Daoy (cell line): ENCODE measurements at regions not wholly inside any gene's neighbourhood (a gene's known extent, or its start where the extent isn't known, plus 50 kb on each side); places are given as distances from the start of the nearest gene placed in this dataset.

Experiments used
- DNase-seq: peaks from one replicate; pipeline ENCODE4 v3.0.0-alpha.2; 2015; ENCODE audit warnings: low read depth

DNA sequence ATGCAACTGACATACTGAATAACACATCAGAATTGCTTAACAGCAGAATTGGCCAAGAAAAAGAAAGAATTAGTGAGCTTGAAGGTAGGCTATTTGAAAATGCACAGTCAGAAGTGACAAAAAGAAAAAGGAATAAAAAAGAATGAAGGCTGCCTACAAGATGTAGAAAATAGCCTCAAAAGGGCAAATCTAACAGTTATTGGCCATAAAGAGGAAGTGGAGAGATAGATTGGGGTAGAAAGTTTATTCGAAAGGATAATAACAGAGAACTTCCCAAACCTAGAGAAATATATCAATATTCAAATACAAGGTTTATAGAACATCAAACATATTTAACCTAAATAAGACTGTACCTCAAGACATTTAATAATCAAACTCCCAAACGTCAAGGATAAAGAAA, 67.5 kb downstream of the ATP6V1G3 start:
- DNase-seq: no peak

DNA sequence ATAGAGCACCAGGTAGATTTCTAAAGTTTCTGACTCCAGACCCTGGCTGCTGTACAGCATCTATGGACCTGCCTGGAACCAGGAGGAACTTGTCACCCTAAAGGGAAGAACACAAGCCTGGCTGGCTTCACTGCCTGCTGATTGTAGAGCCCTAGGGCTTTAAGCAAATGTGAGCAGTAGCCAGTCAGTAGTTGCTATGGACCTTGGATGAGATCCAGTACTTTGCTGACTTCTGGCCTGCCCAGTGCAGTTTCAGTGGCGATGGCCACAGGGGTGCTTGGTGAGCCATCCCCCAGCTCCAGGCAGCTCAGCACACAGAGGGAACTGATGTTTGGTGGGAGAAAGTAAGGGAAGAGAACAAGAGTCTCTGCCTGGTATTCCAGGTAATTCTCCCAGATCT, 68.4 kb downstream of the ATP6V1G3 start:
- DNase-seq: no peak

DNA sequence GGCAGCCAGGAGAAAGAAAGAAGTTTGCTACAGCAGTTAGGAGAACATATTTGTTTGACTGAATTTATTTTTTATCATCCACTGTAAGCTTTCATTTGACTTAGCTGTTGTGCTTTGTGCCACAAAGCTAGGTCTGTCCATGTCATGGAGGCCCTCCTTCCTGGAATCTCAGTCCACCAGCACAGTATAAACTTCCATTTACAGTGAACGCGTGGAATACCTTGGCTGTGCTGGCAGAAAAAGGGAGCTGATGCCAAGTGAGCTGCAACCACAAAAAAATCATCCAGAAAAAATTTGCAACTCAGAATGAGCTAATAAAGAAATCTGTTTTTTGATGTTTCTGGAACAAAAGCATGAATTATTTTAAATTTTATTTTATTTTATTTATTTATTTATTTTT, 72.6 kb downstream of the ATP6V1G3 start:
- DNase-seq: no peak

DNA sequence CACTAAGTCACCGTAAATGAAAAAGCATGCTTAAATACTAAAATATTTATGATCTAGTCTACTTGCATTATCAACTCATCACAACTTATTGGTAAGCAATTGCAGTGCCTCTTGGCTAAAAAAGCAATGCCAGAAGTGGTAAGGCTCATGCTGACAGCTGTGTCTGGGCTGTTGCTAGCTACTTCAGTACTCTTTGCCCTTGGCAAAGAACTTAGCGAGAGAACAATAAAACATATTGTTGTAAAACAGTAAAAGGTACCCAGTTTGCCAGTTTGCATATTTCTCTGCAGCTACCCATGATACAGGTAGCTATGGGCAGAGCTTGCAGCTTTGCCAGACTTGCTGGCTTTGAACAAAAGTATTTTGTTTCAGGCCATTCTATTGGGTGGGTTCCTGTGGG, 73.1 kb downstream of the ATP6V1G3 start:
- DNase-seq: no peak

DNA sequence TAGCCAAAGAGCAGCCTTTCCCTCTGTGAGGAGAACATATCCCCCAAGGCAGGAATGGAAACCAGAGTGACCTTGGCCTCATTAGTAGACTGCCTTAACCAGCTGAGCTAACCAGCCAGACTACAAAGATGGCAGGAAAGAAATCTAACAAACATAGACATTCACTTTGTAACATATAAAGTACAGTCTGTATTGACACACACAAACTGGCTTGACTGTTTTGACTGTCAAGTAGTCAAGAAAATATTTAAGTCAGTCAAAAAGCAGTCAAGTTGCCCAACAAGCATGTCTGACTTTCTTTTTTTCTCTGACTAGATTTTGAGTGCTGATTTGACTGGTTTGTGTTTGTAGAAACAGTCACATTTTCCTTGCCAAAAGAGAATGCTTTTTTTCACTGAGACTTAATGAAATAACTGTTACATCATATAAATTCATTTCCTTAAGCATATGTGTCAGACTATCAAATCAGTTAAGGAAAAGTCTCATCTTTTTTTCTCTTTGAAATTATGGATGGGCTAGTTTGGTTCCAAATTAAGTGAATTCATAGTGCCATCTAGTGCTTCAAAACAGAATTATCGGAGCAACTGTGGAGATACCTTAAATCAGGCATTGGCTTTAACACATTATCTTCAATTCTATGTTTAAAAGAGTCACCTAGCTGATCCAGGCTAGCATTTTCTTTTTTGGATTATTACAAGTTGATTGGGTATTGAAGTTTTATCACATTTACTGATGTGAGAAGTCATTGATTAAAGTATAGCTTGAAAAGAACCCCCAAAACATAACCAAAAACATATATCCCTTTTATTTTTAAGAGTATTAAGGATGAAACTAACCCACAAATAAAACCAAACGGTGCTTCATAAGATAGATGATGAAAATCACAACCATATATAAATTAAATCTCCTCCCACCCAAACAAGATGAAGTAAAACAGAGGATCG, 75.0 kb downstream of the ATP6V1G3 start:
- DNase-seq: peak; percentile 31

DNA sequence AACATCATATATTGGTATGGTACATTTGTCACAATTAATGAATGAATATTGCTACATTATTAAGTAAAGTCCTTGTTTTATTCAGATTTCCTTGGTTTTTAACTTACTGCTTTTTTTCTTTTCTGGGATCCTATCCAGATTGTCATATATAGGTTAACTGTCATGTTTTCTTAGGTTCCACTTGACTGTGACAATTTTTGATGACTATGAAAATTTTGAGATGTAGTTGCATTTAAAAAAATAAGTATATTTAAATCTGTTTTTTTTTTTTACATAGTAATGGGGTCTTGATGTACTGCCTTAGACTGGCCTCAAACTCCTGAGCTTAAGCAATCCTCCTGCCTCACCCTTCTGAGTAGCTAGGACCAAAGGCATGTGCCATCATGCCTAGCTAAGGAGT, 76.8 kb downstream of the ATP6V1G3 start:
- no peak for DNase-seq

DNA sequence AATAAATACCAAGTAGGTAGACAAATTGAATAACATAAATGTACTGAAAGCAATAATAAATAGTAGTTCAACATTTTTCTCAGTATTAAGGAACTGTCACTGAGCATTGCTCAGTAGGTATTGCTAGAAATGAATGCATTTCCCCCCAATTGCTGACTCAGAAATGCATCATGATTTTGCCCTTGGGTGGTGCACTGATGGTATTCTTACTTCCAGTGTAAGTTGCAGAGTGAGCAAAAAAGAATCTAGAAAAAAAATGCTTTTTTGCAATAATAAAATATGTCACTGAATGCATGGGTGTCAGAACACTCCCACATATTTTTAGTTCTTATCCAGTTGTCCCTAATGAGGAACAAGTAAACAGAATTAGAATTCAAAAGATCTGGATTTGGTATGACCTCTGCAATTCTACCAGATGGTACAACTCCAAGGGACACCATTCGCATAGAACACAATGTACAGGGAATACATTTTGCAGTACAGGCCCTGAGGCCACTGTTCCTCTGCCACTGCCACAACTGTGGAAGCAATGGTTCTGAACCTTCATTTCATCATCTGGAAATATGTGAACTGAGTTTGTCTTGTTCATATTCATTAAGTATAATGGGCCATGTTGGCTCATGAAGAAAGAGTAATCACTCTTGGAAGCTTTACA, 78.0 kb downstream of the ATP6V1G3 start:
- DNase-seq: peak; percentile 22

DNA sequence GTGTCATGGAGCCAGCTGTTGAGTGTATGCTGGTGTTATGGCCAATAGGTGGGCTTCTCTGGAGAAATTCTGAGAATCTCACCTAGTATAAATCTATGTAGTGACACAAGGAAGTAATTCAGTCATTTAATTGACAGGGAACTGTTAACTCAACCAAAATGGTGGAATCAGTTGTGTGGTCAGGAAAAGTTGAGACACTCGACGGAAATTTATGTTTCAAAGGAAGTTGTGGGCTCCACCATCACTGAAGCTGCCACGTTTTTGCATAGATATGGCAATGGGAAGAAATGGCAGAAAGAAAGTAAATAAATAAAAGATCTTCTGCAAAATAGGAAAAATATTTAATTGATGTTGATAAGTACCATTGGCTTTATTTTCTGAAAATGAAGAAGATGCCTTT, 84.5 kb downstream of the ATP6V1G3 start:
- no peak for DNase-seq

DNA sequence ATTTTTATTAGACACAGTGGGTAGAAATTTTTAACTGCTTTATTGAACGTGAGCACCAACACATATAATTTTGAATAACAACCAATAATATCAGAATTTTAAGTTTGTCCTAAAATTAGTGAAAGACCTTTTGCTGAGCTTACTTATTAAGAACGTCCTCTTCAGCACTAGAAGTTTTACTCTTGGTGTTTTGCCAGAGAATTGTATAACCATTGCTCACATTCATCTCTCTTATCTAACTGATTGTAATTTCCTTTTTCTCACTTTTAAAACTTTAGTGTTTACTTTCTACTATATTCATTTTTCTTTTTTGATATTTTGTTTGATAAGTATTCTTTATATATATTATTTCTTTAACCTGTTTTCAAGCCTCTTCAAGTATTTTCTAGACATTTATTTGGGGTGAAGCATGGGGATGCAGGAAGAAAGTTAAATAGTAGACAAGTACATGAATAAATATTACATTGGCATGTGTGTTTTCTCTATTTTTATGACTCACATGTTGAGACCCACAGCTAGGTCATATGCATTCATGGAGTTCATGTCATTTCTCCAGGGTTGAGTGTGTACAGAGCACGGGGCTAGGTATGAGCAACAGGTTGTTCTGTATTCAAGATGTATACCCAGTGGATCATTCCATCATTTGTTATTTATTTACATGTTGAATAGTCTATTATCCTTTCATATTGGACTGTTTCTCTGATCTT, 90.6 kb downstream of the ATP6V1G3 start:
- DNase-seq: peak; percentile 7

DNA sequence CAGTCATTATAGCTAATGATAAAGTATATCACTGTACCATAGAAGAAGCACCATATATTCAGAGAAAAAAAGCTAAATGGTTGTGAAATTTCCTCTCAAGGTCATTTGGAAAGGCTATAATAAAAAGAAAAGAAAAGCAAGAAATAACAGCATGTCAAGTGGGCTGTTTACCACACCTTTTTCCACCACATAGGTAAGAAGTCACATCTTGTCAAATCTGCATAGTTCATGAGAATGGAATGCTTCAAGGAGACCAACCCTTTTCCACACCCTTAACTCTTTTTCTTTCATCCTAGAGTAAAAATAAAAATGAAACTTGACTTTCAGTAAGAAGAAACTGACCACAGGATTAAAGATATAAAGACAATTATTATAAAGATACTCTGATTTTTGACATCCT, 91.2 kb downstream of the ATP6V1G3 start:
- DNase-seq: no peak

DNA sequence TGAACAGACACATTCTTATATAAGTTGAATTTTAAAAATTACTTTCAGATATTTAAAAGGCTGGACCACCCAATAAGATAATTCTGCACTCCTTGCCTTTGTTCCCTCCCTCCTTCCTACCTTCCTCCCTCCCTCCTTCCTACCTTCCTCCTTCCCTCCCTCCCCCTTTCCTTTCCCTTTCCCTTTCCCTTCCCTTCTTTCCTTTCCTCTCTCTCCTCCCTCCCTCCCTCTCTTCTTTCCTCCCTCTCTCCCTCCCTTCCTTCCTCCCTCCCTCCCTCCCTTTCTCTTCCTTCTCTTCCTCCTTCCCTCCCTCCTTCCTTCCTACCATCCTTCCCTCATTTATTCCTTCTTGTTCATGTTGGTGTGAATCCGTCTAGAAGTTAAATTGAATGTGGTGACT, 93.0 kb downstream of the ATP6V1G3 start:
- no peak for DNase-seq

DNA sequence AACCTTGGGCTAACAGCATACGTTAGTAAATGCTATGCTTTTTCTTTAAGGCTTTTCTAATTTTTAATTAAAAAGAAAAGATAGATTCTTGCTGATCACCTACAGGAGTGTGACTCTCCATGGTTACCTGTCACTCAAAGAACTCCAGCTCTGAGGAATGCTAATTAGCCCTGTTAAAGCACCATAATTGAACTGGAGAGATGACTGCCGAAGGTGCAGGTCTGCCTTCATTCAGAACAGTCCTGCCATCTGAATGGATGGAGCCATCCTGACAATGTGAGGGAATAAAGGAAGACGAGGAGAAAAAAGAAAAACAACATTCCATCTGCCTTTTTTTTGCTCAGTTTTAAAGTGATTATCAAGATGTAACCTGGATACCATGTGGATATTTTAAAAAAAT, 94.6 kb downstream of the ATP6V1G3 start:
- no peak for DNase-seq

DNA sequence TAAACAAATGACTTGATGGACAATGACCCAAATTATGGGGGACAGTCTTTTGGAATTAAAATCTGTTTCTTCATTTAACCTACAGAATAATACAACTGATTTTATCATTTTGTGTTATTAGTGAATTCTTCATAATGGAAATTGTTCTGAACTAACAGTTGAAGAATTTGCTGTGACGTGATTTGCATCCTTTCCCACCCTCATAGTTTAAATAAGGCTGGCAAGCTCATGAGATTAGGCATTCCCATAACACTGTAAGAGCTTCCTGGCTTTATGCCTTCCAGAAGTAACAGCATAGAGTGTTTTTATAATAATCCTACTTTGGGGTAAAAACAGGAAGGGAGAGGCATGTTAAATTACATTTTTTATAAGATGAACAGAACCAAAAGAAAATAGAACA, 95.7 kb downstream of the ATP6V1G3 start:
- peak; percentile 15 for DNase-seq

DNA sequence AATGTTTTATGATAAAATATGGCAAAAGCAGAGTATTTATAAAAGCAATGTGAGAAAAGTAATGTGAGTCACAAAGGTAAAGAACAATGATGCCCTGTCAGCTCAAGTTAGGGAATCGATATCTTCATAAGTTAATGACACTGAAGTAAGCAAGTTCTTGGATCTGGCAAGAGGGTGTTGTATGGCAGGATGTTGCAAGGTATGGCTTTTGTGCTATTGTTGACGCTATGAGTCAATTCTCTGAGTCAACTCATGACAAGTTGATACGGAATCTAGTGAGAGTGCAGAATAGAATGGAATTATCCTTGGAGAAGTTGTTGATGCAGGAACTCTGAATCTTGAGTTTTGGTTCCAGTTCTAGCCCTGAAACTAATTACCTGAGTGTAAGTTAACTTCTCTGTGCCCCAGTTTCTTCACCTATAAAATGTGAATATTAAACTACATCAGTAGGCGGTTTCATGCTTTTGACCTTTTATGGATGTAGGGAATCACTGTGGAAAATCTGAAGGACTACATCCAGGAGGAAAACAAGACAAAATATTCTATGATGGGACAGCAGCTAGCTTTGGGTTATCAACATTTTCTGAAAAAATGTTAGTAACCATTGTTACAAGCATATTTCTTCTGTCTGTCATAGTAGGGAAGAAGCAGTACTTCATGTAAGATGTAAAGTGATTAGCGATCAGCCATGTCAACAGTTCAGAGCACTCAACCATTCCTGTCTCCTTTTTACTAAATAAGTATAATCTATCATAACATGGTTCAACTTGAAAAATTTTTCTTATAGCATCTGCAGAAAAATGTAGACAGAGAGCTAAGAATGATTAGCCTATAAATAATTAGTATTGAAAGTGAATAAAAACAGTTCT, 96.9 kb downstream of the ATP6V1G3 start:
- DNase-seq: peak; percentile 90

DNA sequence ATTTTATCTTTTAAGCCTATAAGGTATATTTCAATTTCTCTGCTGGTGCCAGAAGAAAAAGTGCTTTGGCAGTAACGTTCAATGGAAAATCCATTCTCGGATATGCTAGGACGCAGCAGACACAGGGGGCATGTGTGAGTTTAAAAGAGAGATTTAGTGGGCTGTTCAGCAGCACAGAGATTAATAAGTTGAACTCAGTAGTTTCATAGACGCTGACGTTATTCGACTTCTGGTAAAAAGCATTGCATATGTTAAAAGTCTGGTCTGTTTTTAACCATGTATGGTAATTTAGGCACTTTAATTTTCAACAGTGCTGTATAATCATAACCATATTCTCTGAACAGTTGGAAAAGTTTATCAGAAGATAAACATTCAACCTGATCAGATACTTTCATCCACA, 99.6 kb downstream of the ATP6V1G3 start:
- no peak for DNase-seq

DNA sequence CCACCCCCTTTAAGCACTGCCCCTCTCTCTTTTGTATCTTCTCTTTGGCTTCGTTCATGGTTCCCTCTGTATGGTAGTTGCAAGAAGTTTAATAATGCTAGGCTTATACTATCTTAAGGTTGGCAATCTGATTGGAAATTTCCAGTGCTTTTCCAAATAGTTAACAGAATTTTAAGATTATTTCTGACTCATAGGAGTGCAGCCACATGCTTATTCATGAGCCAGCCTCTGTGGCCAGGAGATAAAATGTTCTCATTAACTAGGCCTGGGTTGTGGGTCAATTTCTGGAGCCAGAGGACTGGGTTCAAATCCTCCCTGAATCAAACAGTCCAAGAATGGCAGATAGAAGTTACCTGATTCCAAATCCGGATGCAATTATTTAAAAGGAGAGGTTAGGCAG, 103.1 kb downstream of the ATP6V1G3 start:
- DNase-seq: no peak

DNA sequence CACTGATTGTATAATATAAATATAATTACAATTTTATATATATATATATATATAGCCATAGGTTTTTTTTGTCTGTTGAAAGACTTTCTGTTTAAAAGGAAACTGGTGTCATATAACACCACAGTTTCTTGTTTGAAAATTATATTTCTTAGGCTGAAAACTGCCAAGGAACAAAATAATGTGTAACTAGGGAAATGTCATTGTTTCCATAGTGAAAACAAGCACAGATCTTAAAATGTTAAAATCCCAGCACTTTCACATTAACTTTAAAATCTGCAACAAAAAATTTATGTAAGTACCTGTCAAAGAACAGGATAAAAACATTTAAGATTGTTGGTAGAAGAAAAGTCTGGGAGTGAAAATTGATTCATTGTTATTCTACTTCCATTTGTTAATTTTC, 104.2 kb downstream of the ATP6V1G3 start:
- DNase-seq: no peak

DNA sequence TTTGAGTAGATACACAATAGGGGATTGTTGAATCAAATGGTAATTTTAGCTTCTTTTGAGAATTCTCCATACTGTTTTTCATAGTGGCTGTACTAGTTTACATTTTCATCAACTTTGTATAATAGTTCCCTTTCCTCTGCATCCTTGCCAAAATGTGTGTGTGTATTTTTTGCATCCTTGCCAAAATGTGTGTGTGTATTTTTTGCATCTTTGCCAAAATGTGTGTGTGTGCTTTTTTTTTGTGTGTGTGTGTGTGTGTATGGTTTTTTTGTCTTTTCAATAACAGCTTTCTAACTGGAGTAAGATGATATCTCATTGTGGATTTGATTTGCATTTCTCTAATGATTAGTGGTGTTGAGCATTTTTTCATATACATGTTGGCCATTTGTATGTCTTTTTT, 105.4 kb downstream of the ATP6V1G3 start:
- no peak for DNase-seq

DNA sequence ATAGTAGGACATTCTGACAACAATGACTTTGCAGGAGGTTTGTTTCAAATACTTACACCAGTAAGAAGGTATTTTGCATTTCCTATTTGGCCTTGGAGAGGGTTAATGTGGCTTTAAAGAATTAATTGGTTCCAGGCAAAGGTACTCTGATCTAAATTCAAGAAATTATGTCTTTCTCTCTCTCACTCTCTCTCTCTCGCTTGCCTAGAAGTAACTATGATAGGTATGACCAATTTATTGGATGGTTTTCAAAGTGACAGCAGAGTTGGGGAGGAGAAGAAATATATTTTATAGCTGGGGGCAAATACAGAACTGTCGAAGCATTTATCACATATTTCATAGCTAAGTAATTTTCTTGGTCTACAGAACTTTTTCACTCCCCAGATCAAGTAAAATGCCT, 116.0 kb downstream of the ATP6V1G3 start:
- DNase-seq: no peak

DNA sequence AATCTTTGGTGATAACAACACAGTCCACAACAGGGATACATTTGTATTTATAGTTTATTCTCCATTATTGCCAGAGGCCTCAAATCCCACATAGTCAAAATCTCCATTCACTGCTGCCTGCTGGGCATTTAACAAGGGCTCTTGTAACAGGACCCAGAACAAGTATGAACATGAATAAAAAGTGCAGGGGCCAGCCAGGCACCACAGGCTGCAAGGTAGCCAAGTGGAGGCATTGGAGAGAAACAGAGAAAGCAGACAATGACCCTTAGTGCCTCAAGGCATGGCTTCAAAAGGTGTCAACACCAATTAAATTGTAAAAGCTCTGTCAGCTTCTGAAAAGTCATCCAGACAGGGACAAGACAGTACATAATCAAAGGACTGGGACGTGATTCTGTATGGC, 116.8 kb downstream of the ATP6V1G3 start:
- DNase-seq: no peak

DNA sequence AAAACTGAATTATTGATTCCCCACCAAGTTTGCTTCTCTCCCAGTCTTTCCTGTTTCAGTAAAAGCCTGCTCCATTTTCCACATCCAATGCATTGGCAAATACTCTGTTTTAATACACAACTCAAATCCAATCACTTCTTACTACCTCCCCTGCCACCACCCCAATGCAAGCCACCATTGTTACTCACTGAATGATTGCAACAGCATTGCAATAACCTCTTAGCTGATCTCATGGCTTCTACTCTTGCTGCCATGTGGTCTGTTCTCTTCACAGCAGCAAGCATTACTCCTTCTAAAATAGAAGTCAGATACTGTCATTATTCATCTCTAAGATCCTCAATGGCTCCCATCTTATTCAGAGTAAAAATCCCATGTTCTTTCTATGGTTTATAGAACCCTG, 123.4 kb downstream of the ATP6V1G3 start:
- no peak for DNase-seq

DNA sequence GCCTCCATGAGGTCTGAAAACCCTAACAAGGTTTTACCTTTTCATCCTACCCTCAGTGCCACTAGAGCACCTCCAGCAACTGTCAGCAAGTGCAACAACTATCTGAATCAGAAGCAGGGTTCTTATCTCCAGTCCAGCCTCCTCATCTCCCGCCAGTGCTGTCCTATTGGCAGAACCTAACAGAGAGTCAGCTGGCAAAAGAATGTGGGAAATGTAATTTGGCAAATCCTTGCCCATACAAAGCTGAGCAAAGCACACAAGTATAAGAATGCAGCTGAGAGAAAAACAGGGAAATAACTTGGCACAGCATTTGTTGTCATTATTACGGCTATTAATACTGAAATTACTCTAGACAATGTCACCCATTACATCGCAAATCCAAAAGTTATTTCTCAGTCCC, 124.2 kb downstream of the ATP6V1G3 start:
- no peak for DNase-seq
